ENCODE measurements at regions not wholly inside any gene's neighbourhood (a gene's known extent, or its start where the extent isn't known, plus 50 kb on each side); places are given as distances from the start of the nearest gene placed in this dataset.

- no peak for DNase-seq (ENCODE audit: low read depth)
Measured at GRCh38 chr3:178397202-178397601, 139.0 kb upstream of the KCNMB2 start.

GRCh38 chr3:178397836-178398235 is 138.4 kb upstream of the KCNMB2 start:
- DNase-seq (ENCODE audit: low read depth): peak; percentile 60

- DNase-seq (ENCODE audit: low read depth): no peak
Measured at GRCh38 chr3:178404961-178405360, 131.3 kb upstream of the KCNMB2 start.

GRCh38 chr3:178405531-178405930 is 130.7 kb upstream of the KCNMB2 start:
- no peak for DNase-seq (ENCODE audit: low read depth)

GRCh38 chr3:178406206-178406605 is 130.0 kb upstream of the KCNMB2 start:
- peak; percentile 76 for DNase-seq (ENCODE audit: low read depth)

GRCh38 chr3:178415384-178415783 is 120.9 kb upstream of the KCNMB2 start:
- no peak for DNase-seq (ENCODE audit: low read depth)

GRCh38 chr3:178417736-178418135 is 118.5 kb upstream of the KCNMB2 start:
- DNase-seq (ENCODE audit: low read depth): no peak

GRCh38 chr3:178419071-178419470 is 117.2 kb upstream of the KCNMB2 start:
- peak; percentile 74 for DNase-seq (ENCODE audit: low read depth)

- DNase-seq (ENCODE audit: low read depth): peak; percentile 13
Measured at GRCh38 chr3:178420033-178420432, 116.2 kb upstream of the KCNMB2 start.

GRCh38 chr3:178421069-178421468 is 115.2 kb upstream of the KCNMB2 start:
- no peak for DNase-seq (ENCODE audit: low read depth)

GRCh38 chr3:178422406-178422805 is 113.8 kb upstream of the KCNMB2 start:
- no peak for DNase-seq (ENCODE audit: low read depth)

GRCh38 chr3:178428037-178428436 is 108.2 kb upstream of the KCNMB2 start:
- DNase-seq (ENCODE audit: low read depth): no peak

- DNase-seq (ENCODE audit: low read depth): peak; percentile 15
Measured at GRCh38 chr3:178434206-178434805, 101.9 kb upstream of the KCNMB2 start.

GRCh38 chr3:178435575-178435974 is 100.7 kb upstream of the KCNMB2 start:
- no peak for DNase-seq (ENCODE audit: low read depth)

GRCh38 chr3:178436773-178437172 is 99.5 kb upstream of the KCNMB2 start:
- DNase-seq (ENCODE audit: low read depth): peak; percentile 53

- no peak for DNase-seq (ENCODE audit: low read depth)
Measured at GRCh38 chr3:178437236-178437635, 99.0 kb upstream of the KCNMB2 start.

- peak; percentile 61 for DNase-seq (ENCODE audit: low read depth)
Measured at GRCh38 chr3:178439504-178439903, 96.7 kb upstream of the KCNMB2 start.

- no peak for DNase-seq (ENCODE audit: low read depth)
Measured at GRCh38 chr3:178440043-178440442, 96.2 kb upstream of the KCNMB2 start.

- DNase-seq (ENCODE audit: low read depth): no peak
Measured at GRCh38 chr3:178443634-178444033, 92.6 kb upstream of the KCNMB2 start.

GRCh38 chr3:178445139-178445538 is 91.1 kb upstream of the KCNMB2 start:
- DNase-seq (ENCODE audit: low read depth): no peak

GRCh38 chr3:178446059-178446458 is 90.2 kb upstream of the KCNMB2 start:
- no peak for DNase-seq (ENCODE audit: low read depth)

GRCh38 chr3:178450476-178450875 is 85.8 kb upstream of the KCNMB2 start:
- no peak for DNase-seq (ENCODE audit: low read depth)

- DNase-seq (ENCODE audit: low read depth): no peak
Measured at GRCh38 chr3:178451799-178452198, 84.4 kb upstream of the KCNMB2 start.

GRCh38 chr3:178454726-178455125 is 81.5 kb upstream of the KCNMB2 start:
- DNase-seq (ENCODE audit: low read depth): peak; percentile 45

- no peak for DNase-seq (ENCODE audit: low read depth)
Measured at GRCh38 chr3:178455226-178455625, 81.0 kb upstream of the KCNMB2 start.

Measured in amniotic epithelial cell (primary cell).